ENCODE measurements at regions not wholly inside any gene's neighbourhood (a gene's known extent, or its start where the extent isn't known, plus 50 kb on each side); places are given as distances from the start of the nearest gene placed in this dataset.
A peak's percentile ranks its signal among the peaks of the same experiment; 100 is the strongest.
"Not testable (repeated sequence)": the region's sequence is repeated elsewhere in the genome, so short reads cannot be mapped to it uniquely, and the experiment has no call there.

DNA sequence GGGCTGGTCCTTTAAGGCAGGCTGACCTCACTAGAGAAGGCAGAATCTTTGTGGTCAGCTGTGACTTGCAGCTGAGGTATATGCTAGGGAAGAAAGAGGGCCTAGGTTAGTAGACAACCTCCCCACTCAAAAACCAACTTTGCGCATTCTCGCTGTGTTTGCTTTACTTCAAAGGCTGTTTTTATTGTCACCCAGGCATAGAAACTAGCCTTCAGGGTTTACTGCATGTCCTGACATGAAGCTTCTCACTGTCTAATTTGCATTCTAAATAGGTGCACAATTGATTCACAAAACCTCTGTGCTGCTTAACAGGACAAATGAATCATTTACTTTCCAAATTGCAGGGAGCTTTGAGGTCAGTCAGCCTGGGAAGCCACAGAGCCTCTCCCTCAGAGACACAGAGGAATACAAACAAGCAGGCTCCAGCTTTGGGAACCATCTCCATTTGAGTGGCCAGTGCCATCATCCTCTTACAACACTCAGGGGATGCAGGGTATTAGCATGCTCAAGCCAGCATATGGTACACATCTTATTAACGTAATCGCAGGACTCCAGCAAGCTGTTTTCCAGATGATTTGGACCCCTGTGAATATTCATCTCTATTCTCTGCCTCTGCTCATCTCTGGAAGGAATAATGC, 596.4 kb upstream of the GHITM start:
- peaks cover 0 to 61% (median 15%) of the 10 kb centered on the region in 12 donors for H3K4me1 ChIP-seq
- H3K4me3 ChIP-seq: no peak overlapping the region
- intact Hi-C loops (cut with DNase I): loop anchor here in 2 of 10 donors (5.0 to 10.0 kb wide), 2 partner anchors 329 to 332 kb away; no protein-coding TSS in a partner anchor
- no peaks in the 10 kb centered on the region for H3K36me3 ChIP-seq
- H3K27me3 ChIP-seq: no peaks in the 10 kb centered on the region
- no peak for TF ChIP-seq POLR2A (IDR thresholded peaks at IDR 0.05)
- TF ChIP-seq, protein P1, sequence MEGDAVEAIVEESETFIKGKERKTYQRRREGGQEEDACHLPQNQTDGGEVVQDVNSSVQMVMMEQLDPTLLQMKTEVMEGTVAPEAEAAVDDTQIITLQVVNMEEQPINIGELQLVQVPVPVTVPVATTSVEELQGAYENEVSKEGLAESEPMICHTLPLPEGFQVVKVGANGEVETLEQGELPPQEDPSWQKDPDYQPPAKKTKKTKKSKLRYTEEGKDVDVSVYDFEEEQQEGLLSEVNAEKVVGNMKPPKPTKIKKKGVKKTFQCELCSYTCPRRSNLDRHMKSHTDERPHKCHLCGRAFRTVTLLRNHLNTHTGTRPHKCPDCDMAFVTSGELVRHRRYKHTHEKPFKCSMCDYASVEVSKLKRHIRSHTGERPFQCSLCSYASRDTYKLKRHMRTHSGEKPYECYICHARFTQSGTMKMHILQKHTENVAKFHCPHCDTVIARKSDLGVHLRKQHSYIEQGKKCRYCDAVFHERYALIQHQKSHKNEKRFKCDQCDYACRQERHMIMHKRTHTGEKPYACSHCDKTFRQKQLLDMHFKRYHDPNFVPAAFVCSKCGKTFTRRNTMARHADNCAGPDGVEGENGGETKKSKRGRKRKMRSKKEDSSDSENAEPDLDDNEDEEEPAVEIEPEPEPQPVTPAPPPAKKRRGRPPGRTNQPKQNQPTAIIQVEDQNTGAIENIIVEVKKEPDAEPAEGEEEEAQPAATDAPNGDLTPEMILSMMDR (IDR thresholded peaks at IDR 0.05): no peak
- ATAC-seq (peak in 3 of 4 donors; percentile 29 to 62 (median 55)), DNase-seq (peak in 2 of 5 donors; percentile 31 to 42)
- H3K9me3 ChIP-seq: no peaks in the 10 kb centered on the region
- H3K27ac ChIP-seq: peak overlapping the region in 11 of 12 donors; percentile 1 to 76 (median 39)
- 82 to 95% (median 85%) methylated on average over 4 of the region's 4 CpGs for WGBS, 4 donors

DNA sequence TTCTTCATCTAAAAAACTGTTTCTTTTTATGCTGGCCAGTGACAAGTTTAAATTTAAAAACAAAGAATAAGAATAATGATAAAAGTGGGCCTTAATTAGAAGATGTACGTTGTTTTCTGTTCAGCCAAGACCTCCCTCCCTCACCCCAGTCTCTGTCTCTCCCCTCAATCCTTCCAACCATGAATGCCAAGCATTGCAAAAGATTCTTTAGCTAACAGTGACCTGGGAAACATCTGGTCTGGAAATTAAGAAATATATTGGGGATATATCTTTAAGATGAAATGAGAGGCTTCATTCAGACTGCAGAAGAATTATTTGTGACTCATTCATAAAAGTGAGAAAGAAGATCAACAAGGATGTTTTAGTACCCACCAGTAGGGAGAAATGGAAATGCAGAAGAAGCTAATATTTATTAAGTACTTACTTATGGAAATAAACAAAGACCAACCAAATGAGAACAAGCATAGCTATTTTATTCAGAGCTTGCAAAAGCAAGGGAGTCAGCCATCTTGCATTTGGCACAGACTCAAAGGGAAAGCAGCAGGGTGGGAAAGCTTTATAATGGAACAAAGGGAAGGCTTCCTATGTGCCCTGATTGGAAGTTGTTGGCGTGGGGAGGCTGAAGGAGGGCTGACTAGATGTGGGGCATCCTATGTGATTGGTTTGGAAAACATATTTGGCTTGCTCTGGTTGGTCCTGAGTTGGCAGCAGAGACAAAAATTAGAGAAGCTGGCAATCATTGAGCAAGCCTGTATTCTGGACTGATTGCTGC, 595.4 kb upstream of the GHITM start:
- intact Hi-C loops (cut with DNase I): loop anchor here in 2 of 10 donors (5.0 to 10.0 kb wide), 2 partner anchors 328 to 331 kb away; no protein-coding TSS in a partner anchor
- Histone ChIP-seq H3K27ac (peak overlapping the region in 10 of 12 donors; percentile 11 to 76 (median 47)), H3K9me3 (peaks cover 0 to 5% (median 0%) of the 10 kb centered on the region in 12 donors), H3K4me1 (peaks cover 0 to 60% (median 15%) of the 10 kb centered on the region in 12 donors), H3K4me3 (no peak overlapping the region), H3K36me3 (no peaks in the 10 kb centered on the region), H3K27me3 (no peaks in the 10 kb centered on the region)
- TF ChIP-seq POLR2A (IDR thresholded peaks at IDR 0.05): no peak
- TF ChIP-seq, protein P1 (IDR thresholded peaks at IDR 0.05): no peak
- DNase-seq (no peak), ATAC-seq (no peak)
- WGBS, 4 donors: 74 to 85% (median 77%) methylated on average over 2 of the region's 2 CpGs

DNA sequence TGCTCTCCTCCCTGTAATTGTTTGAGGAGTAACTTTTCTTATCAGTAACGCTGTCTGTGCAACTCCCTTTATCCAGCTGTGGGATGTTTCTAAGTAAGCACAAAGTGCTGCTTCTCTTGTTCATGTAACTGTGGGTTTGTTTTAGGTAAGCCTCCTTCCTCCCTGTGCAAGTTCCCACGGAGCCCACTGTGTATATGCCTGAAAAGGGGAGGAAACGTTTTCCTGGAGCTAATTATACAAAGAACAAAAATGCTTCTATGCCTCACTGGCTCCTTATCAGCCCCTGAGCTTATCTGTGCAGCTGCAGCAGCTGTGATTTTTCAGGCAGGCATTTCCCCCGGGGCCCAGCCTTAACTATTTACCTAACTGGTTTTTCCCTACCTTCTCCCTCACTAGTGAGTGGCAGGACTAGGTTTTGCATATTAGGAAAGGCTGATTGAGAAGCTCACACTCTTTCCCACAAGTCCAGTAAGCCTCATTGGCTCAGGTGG, 593.4 kb upstream of the GHITM start:
- intact Hi-C loops (cut with DNase I): loop anchor here in 1 of 10 donors (10.0 kb wide), 1 partner anchor 329 kb away; no protein-coding TSS in a partner anchor

DNA sequence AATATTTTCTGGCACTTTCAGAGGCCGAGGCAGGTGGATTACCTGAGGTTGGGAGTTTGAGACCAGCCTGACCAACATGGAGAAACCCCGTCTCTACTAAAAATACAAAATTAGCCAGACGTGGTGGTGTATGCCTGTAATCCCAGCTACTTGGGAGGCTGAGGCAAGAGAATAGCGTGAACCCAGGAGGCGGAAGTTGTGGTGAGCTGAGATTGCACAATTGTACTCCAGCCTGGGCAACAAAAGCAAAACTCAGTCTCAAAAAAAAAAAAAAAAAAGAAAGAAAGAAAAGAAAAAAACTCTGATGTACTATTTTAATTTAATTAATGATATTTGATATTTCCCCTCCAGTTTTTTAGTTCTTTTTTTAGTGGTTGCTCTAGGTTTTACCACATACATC, 588.1 kb upstream of the GHITM start:
- ATAC-seq; intact Hi-C loops (cut with DNase I); H3K36me3 ChIP-seq; H3K27ac ChIP-seq; H3K4me3 ChIP-seq; H3K4me1 ChIP-seq; H3K27me3 ChIP-seq; DNase-seq: not testable (repeated sequence)
- 93 to 98% (median 97%) methylated on average over 5 of the region's 5 CpGs for WGBS, 4 donors
- peaks cover 0 to 31% (median 2%) of the 10 kb centered on the region in 12 donors for H3K9me3 ChIP-seq

More for the DNA sequence above, 593.4 kb upstream of the GHITM start:
- Histone ChIP-seq H3K27ac (peak overlapping the region in 8 of 12 donors; percentile 19 to 73 (median 60)), H3K36me3 (no peaks in the 10 kb centered on the region), H3K27me3 (no peaks in the 10 kb centered on the region), H3K9me3 (peaks cover 0 to 11% (median 0%) of the 10 kb centered on the region in 12 donors), H3K4me3 (peak overlapping the region in 1 of 12 donors; percentile 9), H3K4me1 (peaks cover 0 to 40% (median 12%) of the 10 kb centered on the region in 12 donors)
- TF ChIP-seq POLR2A (IDR thresholded peaks at IDR 0.05): no peak
- TF ChIP-seq, protein P1 (IDR thresholded peaks at IDR 0.05): no peak
- ATAC-seq: peak; percentile 59 to 88 (median 82)
- 0 to 2% (median 1%) methylated on average over 4 of the region's 4 CpGs for WGBS, 4 donors
- DNase-seq: peak in 4 of 5 donors; percentile 58 to 64 (median 62)

Data from heart left ventricle (tissue), 16 donors.